ENCODE measurements at regions not wholly inside any gene's neighbourhood (a gene's known extent, or its start where the extent isn't known, plus 50 kb on each side); places are given as distances from the start of the nearest gene placed in this dataset.

DNA sequence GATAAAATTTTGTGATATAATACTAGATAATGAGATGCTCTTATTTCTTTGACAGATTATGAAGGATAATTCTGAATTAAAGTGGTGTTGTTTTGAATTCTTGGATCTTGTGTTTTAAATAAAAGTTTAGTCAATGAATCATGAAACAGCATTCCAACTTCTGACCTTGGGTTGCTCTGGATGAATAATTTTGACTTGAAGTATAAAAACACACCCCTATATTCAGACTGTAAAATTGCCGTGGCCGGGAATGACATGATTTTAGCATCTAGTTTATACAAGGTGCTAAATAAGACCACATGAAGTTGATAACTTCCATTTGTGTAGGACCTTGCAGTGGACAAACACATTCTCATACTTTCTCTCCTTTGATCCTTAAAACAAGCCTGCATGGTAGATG is 67.2 kb upstream of the DAP start:
- ChIA-PET POLR2A (no interaction called here), CTCF (no interaction called here)
- H3K27me3 Mint-ChIP-seq: peaks cover 15% of the 10 kb centered on the region
- H3K4me1 Mint-ChIP-seq (ENCODE audit: low read depth): no peaks in the 10 kb centered on the region
- intact Hi-C loops (cut with DNase I, micrococcal nuclease): no loop called here
- H3K4me3 ChIP-seq (ENCODE audit: low read length): no peak overlapping the region
- ATAC-seq (ENCODE audit: poor library complexity) (no peak), DNase-seq (no peak)
- H3K4me1 ChIP-seq (ENCODE audit: insufficient read depth, low read length): no peaks in the 10 kb centered on the region
- no peak overlapping the region for H3K27ac Mint-ChIP-seq
- TF ChIP-seq CTCF (IDR thresholded peaks at IDR 0.05): no peak
- no peak overlapping the region for H3K4me3 Mint-ChIP-seq
- H3K9me3 ChIP-seq (ENCODE audit: control insufficient read depth in 1 of 2, insufficient read depth in 1 of 2, low read length in 2 of 2): no peaks in the 10 kb centered on the region
- no peaks in the 10 kb centered on the region for H3K36me3 Mint-ChIP-seq (ENCODE audit: low read depth)
- H3K27ac ChIP-seq (ENCODE audit: low read depth in 1 of 2, low read length in 2 of 2): no peak overlapping the region
- no peaks in the 10 kb centered on the region for H3K9me3 Mint-ChIP-seq
- H3K36me3 ChIP-seq (ENCODE audit: insufficient read depth, low read length): no peaks in the 10 kb centered on the region
- H3K27me3 ChIP-seq (ENCODE audit: control insufficient read depth in 1 of 2, insufficient read depth in 2 of 2, low read length in 2 of 2): peaks cover 0 to 4% of the 10 kb centered on the region in 2 experiments

- peaks cover 19% of the 10 kb centered on the region for H3K27me3 Mint-ChIP-seq
- Histone ChIP-seq H3K4me3 (ENCODE audit: low read length) (no peak overlapping the region), H3K27ac (ENCODE audit: low read depth in 1 of 2, low read length in 2 of 2) (no peak overlapping the region), H3K27me3 (ENCODE audit: control insufficient read depth in 1 of 2, insufficient read depth in 2 of 2, low read length in 2 of 2) (peaks cover 0 to 4% of the 10 kb centered on the region in 2 experiments), H3K9me3 (ENCODE audit: control insufficient read depth in 1 of 2, insufficient read depth in 1 of 2, low read length in 2 of 2) (no peaks in the 10 kb centered on the region), H3K4me1 (ENCODE audit: insufficient read depth, low read length) (no peaks in the 10 kb centered on the region), H3K36me3 (ENCODE audit: insufficient read depth, low read length) (no peaks in the 10 kb centered on the region)
- no peak overlapping the region for H3K27ac Mint-ChIP-seq
- DNase-seq (no peak), ATAC-seq (ENCODE audit: poor library complexity) (no peak)
- H3K9me3 Mint-ChIP-seq: no peaks in the 10 kb centered on the region
- H3K4me1 Mint-ChIP-seq (ENCODE audit: low read depth): no peaks in the 10 kb centered on the region
- no peak for TF ChIP-seq CTCF (IDR thresholded peaks at IDR 0.05)
- H3K36me3 Mint-ChIP-seq (ENCODE audit: low read depth): no peaks in the 10 kb centered on the region
- intact Hi-C loops (cut with DNase I, micrococcal nuclease): no loop called here
- no peak overlapping the region for H3K4me3 Mint-ChIP-seq
- POLR2A ChIA-PET: no interaction called here
- CTCF ChIA-PET: no interaction called here
Observed at GRCh38 chr5:10827571-10827970, 66.5 kb upstream of the DAP start.

- Mint-ChIP-seq H3K4me3 (no peak overlapping the region), H3K4me1 (ENCODE audit: low read depth) (no peaks in the 10 kb centered on the region), H3K27ac (no peak overlapping the region), H3K9me3 (no peaks in the 10 kb centered on the region), H3K27me3 (peaks cover 25% of the 10 kb centered on the region), H3K36me3 (ENCODE audit: low read depth) (no peaks in the 10 kb centered on the region)
- no peak overlapping the region for H3K4me3 ChIP-seq (ENCODE audit: low read length)
- intact Hi-C loops (cut with DNase I, micrococcal nuclease): no loop called here
- ChIA-PET POLR2A (no interaction called here), CTCF (no interaction called here)
- H3K27ac ChIP-seq (ENCODE audit: low read depth in 1 of 2, low read length in 2 of 2): no peak overlapping the region
- no peaks in the 10 kb centered on the region for H3K36me3 ChIP-seq (ENCODE audit: insufficient read depth, low read length)
- ATAC-seq (ENCODE audit: poor library complexity): no peak
- no peak for TF ChIP-seq CTCF (IDR thresholded peaks at IDR 0.05)
- no peaks in the 10 kb centered on the region for H3K9me3 ChIP-seq (ENCODE audit: control insufficient read depth in 1 of 2, insufficient read depth in 1 of 2, low read length in 2 of 2)
- H3K4me1 ChIP-seq (ENCODE audit: insufficient read depth, low read length): no peaks in the 10 kb centered on the region
- peaks cover 0 to 4% of the 10 kb centered on the region in 2 experiments for H3K27me3 ChIP-seq (ENCODE audit: control insufficient read depth in 1 of 2, insufficient read depth in 2 of 2, low read length in 2 of 2)
- DNase-seq: no peak
Observed at GRCh38 chr5:10826971-10827370, 65.9 kb upstream of the DAP start.
